SK-N-DZ (cell line): ENCODE measurements at regions not wholly inside any gene's neighbourhood (a gene's known extent, or its start where the extent isn't known, plus 50 kb on each side); places are given as distances from the start of the nearest gene placed in this dataset.
A peak's percentile ranks its signal among the peaks of the same experiment; 100 is the strongest.

Experiments
- DNase-seq: peaks from one replicate; pipeline ENCODE4 v3.0.0-alpha.2; 2015; ENCODE audit warnings: low spot score

GRCh38 chr3:180185650-180186049, 148.9 kb upstream of the PEX5L start:
- no peak for DNase-seq

GRCh38 chr3:180188512-180189309, 152.0 kb upstream of the PEX5L start:
- no peak for DNase-seq

- no peak for DNase-seq
Observed at GRCh38 chr3:180189310-180189648, 152.5 kb upstream of the PEX5L start.

GRCh38 chr3:180196658-180197057, 159.9 kb upstream of the PEX5L start:
- no peak for DNase-seq

- DNase-seq, result peak; percentile 40
Observed at GRCh38 chr3:180199417-180199995, 162.8 kb upstream of the PEX5L start.

GRCh38 chr3:180215866-180216265, 179.1 kb upstream of the PEX5L start:
- DNase-seq, result no peak

- no peak for DNase-seq
Observed at GRCh38 chr3:180223268-180223667, 186.5 kb upstream of the PEX5L start.

- no peak for DNase-seq
Observed at GRCh38 chr3:180229113-180229512, 192.4 kb upstream of the PEX5L start.

GRCh38 chr3:180239939-180240338, 203.2 kb upstream of the PEX5L start:
- DNase-seq, result no peak

GRCh38 chr3:180246688-180247195, 210.0 kb upstream of the PEX5L start:
- DNase-seq, result no peak

- no peak for DNase-seq
Observed at GRCh38 chr3:180250172-180250571, 213.4 kb upstream of the PEX5L start.

GRCh38 chr3:180252683-180253082, 215.9 kb upstream of the PEX5L start:
- no peak for DNase-seq

GRCh38 chr3:180253283-180253682, 216.5 kb upstream of the PEX5L start:
- no peak for DNase-seq

GRCh38 chr3:180264479-180264878, 227.7 kb upstream of the PEX5L start:
- DNase-seq, result no peak

GRCh38 chr3:180265551-180265950, 228.8 kb upstream of the PEX5L start:
- DNase-seq, result peak; percentile 77

- peak; percentile 34 for DNase-seq
Observed at GRCh38 chr3:180267202-180267843, 230.6 kb upstream of the PEX5L start.

GRCh38 chr3:180274536-180274935, 237.8 kb upstream of the PEX5L start:
- DNase-seq, result peak; percentile 16

GRCh38 chr3:180275176-180275575, 238.4 kb upstream of the PEX5L start:
- DNase-seq, result no peak

GRCh38 chr3:180277041-180277440, 240.3 kb upstream of the PEX5L start:
- DNase-seq, result no peak

- DNase-seq, result no peak
Observed at GRCh38 chr3:180278583-180279188, 241.9 kb upstream of the PEX5L start.

GRCh38 chr3:180280555-180280954, 243.8 kb upstream of the PEX5L start:
- DNase-seq, result no peak

GRCh38 chr3:180282386-180282785, 245.6 kb upstream of the PEX5L start:
- DNase-seq, result no peak
